MG63 (cell line): ENCODE measurements at regions not wholly inside any gene's neighbourhood (a gene's known extent, or its start where the extent isn't known, plus 50 kb on each side); places are given as distances from the start of the nearest gene placed in this dataset.
"Not testable (repeated sequence)": the region's sequence is repeated elsewhere in the genome, so short reads cannot be mapped to it uniquely, and the experiment has no call there.

Source experiments
- DNase-seq: peaks from one replicate; pipeline ENCODE4 v3.0.0-alpha.2; 2020
- H3K27me3 ChIP-seq: fragments of 250-450 bp; sonication (Bioruptor Pico); 2 replicates; pipeline ENCODE4 v1.5.1; 2020; ENCODE audit warnings: mild to moderate bottlenecking, moderate library complexity
- H3K36me3 ChIP-seq: fragments of 250-450 bp; sonication (Bioruptor Pico); 2 replicates; pipeline ENCODE4 v1.5.1; 2020; ENCODE audit warnings: mild to moderate bottlenecking, moderate library complexity
- H3K4me3 ChIP-seq: fragments of 250-450 bp; sonication (Bioruptor Pico); 2 replicates; pipeline ENCODE4 v1.5.1; 2020; ENCODE audit warnings: mild to moderate bottlenecking, moderate library complexity
- H3K9me3 ChIP-seq: fragments of 250-450 bp; sonication (Bioruptor Pico); 2 replicates; pipeline ENCODE4 v1.5.1; 2020; ENCODE audit warnings: mild to moderate bottlenecking, moderate library complexity

- H3K27me3 ChIP-seq, result peaks cover 2% of the 10 kb centered on the region; the same call in 1 of the 2 replicates
- no peak for DNase-seq
- no peak overlapping the region for H3K4me3 ChIP-seq
- H3K9me3 ChIP-seq, result peaks cover under 1% of the 10 kb centered on the region
- H3K36me3 ChIP-seq, result no peaks in the 10 kb centered on the region
Observed at GRCh38 chr2:242054881-242055801, 185.6 kb downstream of the RTP5 start.

GRCh38 chr2:242056026-242056425, 186.5 kb downstream of the RTP5 start:
- no peak for DNase-seq
- no peaks in the 10 kb centered on the region; the same call in 1 of the 2 replicates for H3K27me3 ChIP-seq
- peaks cover 2% of the 10 kb centered on the region for H3K9me3 ChIP-seq
- H3K4me3 ChIP-seq, result no peak overlapping the region
- no peaks in the 10 kb centered on the region for H3K36me3 ChIP-seq

GRCh38 chr2:242056785-242057184, 187.3 kb downstream of the RTP5 start:
- H3K9me3 ChIP-seq, result peaks cover 2% of the 10 kb centered on the region

GRCh38 chr2:242057379-242058040, 188.0 kb downstream of the RTP5 start:
- DNase-seq, result no peak
- no peaks in the 10 kb centered on the region for H3K36me3 ChIP-seq
- H3K9me3 ChIP-seq, result peaks cover 2% of the 10 kb centered on the region
- no peaks in the 10 kb centered on the region; the same call in 1 of the 2 replicates for H3K27me3 ChIP-seq
- H3K4me3 ChIP-seq, result no peak overlapping the region

More at GRCh38 chr2:242056785-242057184, 187.3 kb downstream of the RTP5 start:
- no peaks in the 10 kb centered on the region; the same call in 1 of the 2 replicates for H3K27me3 ChIP-seq
- no peaks in the 10 kb centered on the region for H3K36me3 ChIP-seq
- no peak for DNase-seq
- no peak overlapping the region for H3K4me3 ChIP-seq

- peaks cover 2% of the 10 kb centered on the region for H3K9me3 ChIP-seq
- no peaks in the 10 kb centered on the region for H3K36me3 ChIP-seq
Observed at GRCh38 chr2:242058116-242058680, 188.7 kb downstream of the RTP5 start.

GRCh38 chr2:242059566-242059965, 190.0 kb downstream of the RTP5 start:
- no peak for DNase-seq
- Histone ChIP-seq H3K27me3 (no peaks in the 10 kb centered on the region), H3K4me3 (no peak overlapping the region), H3K9me3 (peaks cover 2% of the 10 kb centered on the region), H3K36me3 (no peaks in the 10 kb centered on the region)

More at GRCh38 chr2:242058116-242058680, 188.7 kb downstream of the RTP5 start:
- DNase-seq, result no peak
- Histone ChIP-seq H3K4me3 (no peak overlapping the region), H3K27me3 (no peaks in the 10 kb centered on the region; the same call in 1 of the 2 replicates)

GRCh38 chr2:242060212-242060835, 190.8 kb downstream of the RTP5 start:
- H3K36me3 ChIP-seq, result no peaks in the 10 kb centered on the region
- no peaks in the 10 kb centered on the region for H3K27me3 ChIP-seq
- peaks cover 2% of the 10 kb centered on the region for H3K9me3 ChIP-seq
- DNase-seq, result peak; percentile 58
- no peak overlapping the region for H3K4me3 ChIP-seq

GRCh38 chr2:242061930-242062329, 192.4 kb downstream of the RTP5 start:
- H3K9me3 ChIP-seq, H3K4me3 ChIP-seq, DNase-seq, H3K27me3 ChIP-seq, H3K36me3 ChIP-seq: not testable (repeated sequence)

GRCh38 chr2:242063436-242063835, 193.9 kb downstream of the RTP5 start:
- DNase-seq, result no peak
- H3K36me3 ChIP-seq, result no peaks in the 10 kb centered on the region
- no peaks in the 10 kb centered on the region for H3K27me3 ChIP-seq
- H3K9me3 ChIP-seq, result peaks cover 2% of the 10 kb centered on the region
- H3K4me3 ChIP-seq, result no peak overlapping the region

GRCh38 chr2:242063850-242064249, 194.3 kb downstream of the RTP5 start:
- H3K27me3 ChIP-seq, result no peaks in the 10 kb centered on the region
- H3K9me3 ChIP-seq, result peaks cover 2% of the 10 kb centered on the region
- no peak overlapping the region for H3K4me3 ChIP-seq
- no peak for DNase-seq
- no peaks in the 10 kb centered on the region for H3K36me3 ChIP-seq

- Histone ChIP-seq H3K27me3 (no peaks in the 10 kb centered on the region), H3K36me3 (no peaks in the 10 kb centered on the region), H3K9me3 (peaks cover 2% of the 10 kb centered on the region), H3K4me3 (no peak overlapping the region)
- DNase-seq, result no peak
Observed at GRCh38 chr2:242064364-242065250, 195.1 kb downstream of the RTP5 start.

GRCh38 chr2:242065426-242065825, 195.9 kb downstream of the RTP5 start:
- no peak for DNase-seq
- no peaks in the 10 kb centered on the region for H3K9me3 ChIP-seq
- no peaks in the 10 kb centered on the region for H3K27me3 ChIP-seq
- H3K36me3 ChIP-seq, result no peaks in the 10 kb centered on the region
- H3K4me3 ChIP-seq, result no peak overlapping the region

GRCh38 chr2:242069018-242069417, 199.5 kb downstream of the RTP5 start:
- H3K4me3 ChIP-seq, result no peak overlapping the region
- no peak for DNase-seq
- H3K36me3 ChIP-seq, result no peaks in the 10 kb centered on the region

GRCh38 chr2:242069938-242070395, 200.4 kb downstream of the RTP5 start:
- peak; percentile 50 for DNase-seq
- H3K36me3 ChIP-seq, H3K4me3 ChIP-seq: not testable (repeated sequence)

More at GRCh38 chr2:242069018-242069417, 199.5 kb downstream of the RTP5 start:
- Histone ChIP-seq H3K27me3 (no peaks in the 10 kb centered on the region), H3K9me3 (no peaks in the 10 kb centered on the region)

GRCh38 chr2:242070726-242071125, 201.2 kb downstream of the RTP5 start:
- not testable (repeated sequence) for H3K4me3 ChIP-seq, H3K27me3 ChIP-seq, H3K9me3 ChIP-seq, H3K36me3 ChIP-seq
- DNase-seq, result peak; percentile 22

More at GRCh38 chr2:242069938-242070395, 200.4 kb downstream of the RTP5 start:
- H3K27me3 ChIP-seq, H3K9me3 ChIP-seq: not testable (repeated sequence)

GRCh38 chr2:242071377-242071776, 201.8 kb downstream of the RTP5 start:
- not testable (repeated sequence) for DNase-seq, H3K4me3 ChIP-seq, H3K27me3 ChIP-seq, H3K36me3 ChIP-seq, H3K9me3 ChIP-seq
